ENCODE measurements at regions not wholly inside any gene's neighbourhood (a gene's known extent, or its start where the extent isn't known, plus 50 kb on each side); places are given as distances from the start of the nearest gene placed in this dataset.

DNA sequence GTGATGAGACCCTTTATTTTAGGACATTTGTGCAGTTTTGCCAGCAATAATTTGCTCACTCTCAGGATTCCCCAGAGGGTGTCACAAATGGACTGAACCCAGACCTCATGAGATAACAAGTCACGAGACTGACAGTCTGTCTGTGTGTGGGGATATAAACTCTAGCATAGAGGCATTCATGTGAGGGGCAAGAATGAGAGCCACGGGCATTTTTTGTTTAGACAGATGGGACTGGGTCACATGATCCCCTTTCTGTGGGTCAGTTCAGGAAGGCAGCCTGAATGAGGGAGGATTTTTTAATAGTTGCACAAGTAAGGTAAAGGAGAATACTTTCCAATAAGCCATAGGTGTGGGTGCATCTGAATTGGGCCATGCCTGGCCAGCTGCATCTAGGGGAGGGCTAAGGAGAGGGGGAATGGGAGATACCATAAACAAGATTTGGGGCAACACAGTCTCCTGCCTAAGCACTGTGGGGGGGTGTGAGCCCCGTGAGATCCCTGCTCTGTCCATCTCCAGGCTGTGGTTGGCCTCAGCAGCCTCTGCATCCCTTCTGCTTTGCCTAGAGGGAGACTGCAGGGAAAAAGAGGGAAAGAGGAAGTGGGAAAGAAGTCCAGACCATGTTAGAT, 66.6 kb downstream of the NAV1 start:
- H3K9me2 ChIP-seq (ENCODE audit: insufficient read depth, low read length), result no peaks in the 10 kb centered on the region
- CTCF ChIA-PET (ENCODE audit: unreplicated experiment), result no interaction called here
- H3K4me1 ChIP-seq (ENCODE audit: insufficient read depth, low read length, poor library complexity, severe bottlenecking), result no peaks in the 10 kb centered on the region
- no peaks in the 10 kb centered on the region for H3K79me2 ChIP-seq (ENCODE audit: insufficient read depth, low read depth, low read length)
- intact Hi-C loops (cut with micrococcal nuclease; ENCODE audit: unreplicated experiment), result no loop called here
- H3K9me3 ChIP-seq (ENCODE audit: low read length), result no peaks in the 10 kb centered on the region
- H4K20me1 ChIP-seq (ENCODE audit: insufficient read depth, low read length), result no peaks in the 10 kb centered on the region
- POLR2A ChIA-PET, result no interaction called here
- H3K27ac ChIP-seq (ENCODE audit: low read depth, low read length, poor library complexity, severe bottlenecking), result no peak overlapping the region
- no peak overlapping the region for H3K4me2 ChIP-seq (ENCODE audit: low read length)
- no peaks in the 10 kb centered on the region for H3K36me3 ChIP-seq (ENCODE audit: insufficient read depth, low read length)
- DNase-seq (ENCODE audit: low spot score), result no peak
- TF ChIP-seq, protein P1, sequence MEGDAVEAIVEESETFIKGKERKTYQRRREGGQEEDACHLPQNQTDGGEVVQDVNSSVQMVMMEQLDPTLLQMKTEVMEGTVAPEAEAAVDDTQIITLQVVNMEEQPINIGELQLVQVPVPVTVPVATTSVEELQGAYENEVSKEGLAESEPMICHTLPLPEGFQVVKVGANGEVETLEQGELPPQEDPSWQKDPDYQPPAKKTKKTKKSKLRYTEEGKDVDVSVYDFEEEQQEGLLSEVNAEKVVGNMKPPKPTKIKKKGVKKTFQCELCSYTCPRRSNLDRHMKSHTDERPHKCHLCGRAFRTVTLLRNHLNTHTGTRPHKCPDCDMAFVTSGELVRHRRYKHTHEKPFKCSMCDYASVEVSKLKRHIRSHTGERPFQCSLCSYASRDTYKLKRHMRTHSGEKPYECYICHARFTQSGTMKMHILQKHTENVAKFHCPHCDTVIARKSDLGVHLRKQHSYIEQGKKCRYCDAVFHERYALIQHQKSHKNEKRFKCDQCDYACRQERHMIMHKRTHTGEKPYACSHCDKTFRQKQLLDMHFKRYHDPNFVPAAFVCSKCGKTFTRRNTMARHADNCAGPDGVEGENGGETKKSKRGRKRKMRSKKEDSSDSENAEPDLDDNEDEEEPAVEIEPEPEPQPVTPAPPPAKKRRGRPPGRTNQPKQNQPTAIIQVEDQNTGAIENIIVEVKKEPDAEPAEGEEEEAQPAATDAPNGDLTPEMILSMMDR (conservative IDR thresholded peaks at IDR 0.05; ENCODE audit: low read length), result no peak
- TF ChIP-seq EZH2phosphoT487 (IDR thresholded peaks at IDR 0.05; ENCODE audit: borderline replicate concordance, low read depth, low read length), result no peak
- no peak overlapping the region for H2AFZ ChIP-seq (ENCODE audit: low read length)
- no peak overlapping the region for H3K4me3 ChIP-seq (ENCODE audit: low read depth, low read length, poor library complexity, severe bottlenecking)
- BruUV-seq (replicated peaks), result no TSS peak

DNA sequence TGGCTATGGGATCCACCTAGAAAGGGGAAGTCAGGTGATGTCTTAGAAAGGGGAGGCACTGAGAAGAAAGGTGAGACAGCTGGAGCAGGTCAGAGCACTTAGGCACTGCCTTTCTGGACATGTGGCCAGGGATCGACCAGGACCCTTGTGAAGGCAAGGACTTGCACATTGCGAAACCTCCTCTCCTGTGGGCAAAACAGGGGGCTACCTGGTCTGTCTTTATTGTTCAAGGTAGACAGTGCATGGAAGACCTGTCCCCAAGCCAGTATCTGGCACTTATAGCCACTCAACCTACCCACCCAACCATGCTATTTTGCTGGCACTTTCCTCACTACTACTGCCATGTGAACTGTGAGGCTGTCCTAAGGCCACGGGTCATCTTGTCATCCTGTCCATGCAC, 67.2 kb downstream of the NAV1 start:
- Histone ChIP-seq H3K4me3 (ENCODE audit: low read depth, low read length, poor library complexity, severe bottlenecking) (no peak overlapping the region), H4K20me1 (ENCODE audit: insufficient read depth, low read length) (no peaks in the 10 kb centered on the region), H2AFZ (ENCODE audit: low read length) (no peak overlapping the region), H3K9me2 (ENCODE audit: insufficient read depth, low read length) (no peaks in the 10 kb centered on the region), H3K36me3 (ENCODE audit: insufficient read depth, low read length) (no peaks in the 10 kb centered on the region), H3K9me3 (ENCODE audit: low read length) (no peaks in the 10 kb centered on the region), H3K79me2 (ENCODE audit: insufficient read depth, low read depth, low read length) (no peaks in the 10 kb centered on the region), H3K4me2 (ENCODE audit: low read length) (no peak overlapping the region), H3K4me1 (ENCODE audit: insufficient read depth, low read length, poor library complexity, severe bottlenecking) (no peaks in the 10 kb centered on the region), H3K27ac (ENCODE audit: low read depth, low read length, poor library complexity, severe bottlenecking) (no peak overlapping the region)
- TF ChIP-seq, protein P1 (conservative IDR thresholded peaks at IDR 0.05; ENCODE audit: low read length), result no peak
- no peak for TF ChIP-seq EZH2phosphoT487 (IDR thresholded peaks at IDR 0.05; ENCODE audit: borderline replicate concordance, low read depth, low read length)
- ChIA-PET CTCF (ENCODE audit: unreplicated experiment) (no interaction called here), POLR2A (no interaction called here)
- intact Hi-C loops (cut with micrococcal nuclease; ENCODE audit: unreplicated experiment), result no loop called here
- no TSS peak for BruUV-seq (replicated peaks)
- DNase-seq (ENCODE audit: low spot score), result no peak

DNA sequence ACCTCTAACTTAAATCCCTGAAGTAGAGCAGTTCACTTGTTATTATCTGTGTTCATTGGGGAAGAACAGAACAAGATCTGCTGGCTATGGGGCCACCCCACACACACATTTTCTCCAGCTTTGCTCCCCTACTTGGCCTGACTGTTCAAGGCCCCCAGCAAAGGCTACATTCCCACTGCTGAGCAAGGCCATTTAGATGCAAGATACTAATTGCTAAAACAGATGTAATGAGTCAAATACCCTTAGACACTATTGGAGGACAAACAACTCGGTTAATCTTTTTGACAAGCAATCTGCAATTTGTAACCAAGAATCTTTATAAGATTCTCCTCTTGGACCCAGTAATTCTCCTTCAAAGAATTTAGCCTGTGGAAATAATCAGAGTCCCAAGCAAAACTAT, 67.7 kb downstream of the NAV1 start:
- no peak for DNase-seq (ENCODE audit: low spot score)
- TF ChIP-seq EZH2phosphoT487 (IDR thresholded peaks at IDR 0.05; ENCODE audit: borderline replicate concordance, low read depth, low read length), result no peak
- TF ChIP-seq, protein P1 (conservative IDR thresholded peaks at IDR 0.05; ENCODE audit: low read length), result no peak
- H3K4me2 ChIP-seq (ENCODE audit: low read length), result no peak overlapping the region

More for the DNA sequence above, 67.7 kb downstream of the NAV1 start:
- BruUV-seq (replicated peaks), result no TSS peak
- H3K9me3 ChIP-seq (ENCODE audit: low read length), result no peaks in the 10 kb centered on the region
- no peaks in the 10 kb centered on the region for H3K36me3 ChIP-seq (ENCODE audit: insufficient read depth, low read length)
- no peak overlapping the region for H2AFZ ChIP-seq (ENCODE audit: low read length)
- ChIA-PET POLR2A (no interaction called here), CTCF (ENCODE audit: unreplicated experiment) (no interaction called here)
- intact Hi-C loops (cut with micrococcal nuclease; ENCODE audit: unreplicated experiment), result no loop called here
- no peak overlapping the region for H3K27ac ChIP-seq (ENCODE audit: low read depth, low read length, poor library complexity, severe bottlenecking)
- H3K9me2 ChIP-seq (ENCODE audit: insufficient read depth, low read length), result no peaks in the 10 kb centered on the region
- H4K20me1 ChIP-seq (ENCODE audit: insufficient read depth, low read length), result no peaks in the 10 kb centered on the region
- H3K4me1 ChIP-seq (ENCODE audit: insufficient read depth, low read length, poor library complexity, severe bottlenecking), result no peaks in the 10 kb centered on the region
- no peak overlapping the region for H3K4me3 ChIP-seq (ENCODE audit: low read depth, low read length, poor library complexity, severe bottlenecking)
- no peaks in the 10 kb centered on the region for H3K79me2 ChIP-seq (ENCODE audit: insufficient read depth, low read depth, low read length)

Measured in OCI-LY7 (cell line).